Testis (tissue), 2 donors: ENCODE measurements at regions not wholly inside any gene's neighbourhood (a gene's known extent, or its start where the extent isn't known, plus 50 kb on each side); places are given as distances from the start of the nearest gene placed in this dataset.

Source experiments
- CTCF ChIP-seq, 3 experiments: fragments of 450-650 bp in 2 of 3; fragments of 200-600 bp in 1 of 3; sonication (generic) in 1 of 3; IDR thresholded peaks; one replicate each; pipeline ENCODE4 v1.5.1; 2016 to 2019; ENCODE audit warnings: antibody characterized with exemption in 3 of 3, mild to moderate bottlenecking in 2 of 3, moderate library complexity in 1 of 3
- POLR2A ChIP-seq: fragments of 450-650 bp; IDR thresholded peaks from one replicate; pipeline ENCODE4 v1.6.1; 2017; ENCODE audit warnings: antibody characterized with exemption, mild to moderate bottlenecking, moderate library complexity

GRCh38 chr7:67493366-67493765, 496.7 kb downstream of the TYW1 start:
- TF ChIP-seq POLR2A, result no peak
- no peak for TF ChIP-seq CTCF (IDR thresholded peaks at IDR 0.05)
